Suprapubic skin (tissue), 4 donors: ENCODE measurements at regions not wholly inside any gene's neighbourhood (a gene's known extent, or its start where the extent isn't known, plus 50 kb on each side); places are given as distances from the start of the nearest gene placed in this dataset.

ENCODE experiments used
- DNase-seq, 2 donors: peaks; one replicate each; pipeline ENCODE4 v3.0.0-alpha.2; 2019; ENCODE audit warnings: low spot score in 2 of 2
- H3K27ac ChIP-seq: fragments of 200-600 bp; sonication (generic); one replicate; pipeline ENCODE4 v1.5.1; 2019
- H3K27me3 ChIP-seq: fragments of 200-600 bp; sonication (generic); one replicate; pipeline ENCODE4 v1.5.1; 2019
- H3K36me3 ChIP-seq: fragments of 200-600 bp; sonication (generic); one replicate; pipeline ENCODE4 v1.5.1; 2019
- H3K4me1 ChIP-seq: fragments of 200-600 bp; sonication (generic); one replicate; pipeline ENCODE4 v1.5.1; 2019
- H3K4me3 ChIP-seq: fragments of 200-600 bp; sonication (generic); one replicate; pipeline ENCODE4 v1.5.1; 2019; ENCODE audit warnings: mild to moderate bottlenecking
- H3K9me3 ChIP-seq: fragments of 200-600 bp; sonication (generic); one replicate; pipeline ENCODE4 v1.5.1; 2019
- CTCF ChIP-seq, 2 donors: fragments of 200-600 bp in 1 of 2; fragments of 450-650 bp in 1 of 2; sonication (generic) in 1 of 2; IDR thresholded peaks; one replicate each; pipeline ENCODE4 v1.5.1; 2016 to 2019; ENCODE audit warnings: antibody characterized with exemption in 2 of 2, mild to moderate bottlenecking in 1 of 2, moderate library complexity in 1 of 2
- EP300 ChIP-seq: sonication (generic); formaldehyde crosslinking; IDR thresholded peaks from one replicate; pipeline ENCODE4 v1.6.1; 2017; ENCODE audit warnings: antibody characterized with exemption
- POLR2A ChIP-seq, 2 donors: fragments of 450-650 bp; IDR thresholded peaks; one replicate each; pipeline ENCODE4 v1.6.1; 2017; ENCODE audit warnings: antibody characterized with exemption in 2 of 2, mild to moderate bottlenecking in 2 of 2, moderate library complexity in 2 of 2
- POLR2AphosphoS5 ChIP-seq, 3 donors: sonication (generic); formaldehyde crosslinking; IDR thresholded peaks; one replicate each; pipeline ENCODE4 v1.6.1; 2017; ENCODE audit warnings: antibody characterized with exemption in 3 of 3
- WGBS: methylation state at CpG from one replicate; pipeline ENCODE4 v1.1.5; 2018; 5-methylcytosine and 5-hydroxymethylcytosine counted together

GRCh38 chr4:152117520-152117919 lies 356.7 kb upstream of the GATB start:
- H3K36me3 ChIP-seq, result no peaks in the 10 kb centered on the region
- H3K4me3 ChIP-seq, result no peak overlapping the region
- no peak for DNase-seq
- H3K4me1 ChIP-seq, result peaks cover 5% of the 10 kb centered on the region
- TF ChIP-seq POLR2AphosphoS5 (IDR thresholded peaks at IDR 0.05), result no peak
- no peak for TF ChIP-seq CTCF (IDR thresholded peaks at IDR 0.05)
- no peak for TF ChIP-seq EP300
- TF ChIP-seq POLR2A (IDR thresholded peaks at IDR 0.05), result no peak
- H3K27ac ChIP-seq, result no peak overlapping the region
- no peaks in the 10 kb centered on the region for H3K27me3 ChIP-seq
- 67% methylated on average over 6 of the region's 6 CpGs for WGBS
- no peaks in the 10 kb centered on the region for H3K9me3 ChIP-seq

- Histone ChIP-seq H3K4me3 (no peak overlapping the region), H3K36me3 (no peaks in the 10 kb centered on the region), H3K4me1 (peaks cover 5% of the 10 kb centered on the region), H3K27ac (no peak overlapping the region), H3K27me3 (no peaks in the 10 kb centered on the region), H3K9me3 (no peaks in the 10 kb centered on the region)
- TF ChIP-seq CTCF (IDR thresholded peaks at IDR 0.05), result no peak
- TF ChIP-seq EP300, result no peak
- no peak for TF ChIP-seq POLR2A (IDR thresholded peaks at IDR 0.05)
- TF ChIP-seq POLR2AphosphoS5 (IDR thresholded peaks at IDR 0.05), result no peak
- no peak for DNase-seq
- 97% methylated on average over 3 of the region's 3 CpGs for WGBS
These were observed 356.2 kb upstream of the GATB start for GRCh38 chr4:152117054-152117453.

- H3K4me3 ChIP-seq, result no peak overlapping the region
- WGBS, result 60% methylated on average over 8 of the region's 8 CpGs
- no peak overlapping the region for H3K27ac ChIP-seq
- no peaks in the 10 kb centered on the region for H3K27me3 ChIP-seq
- no peak for DNase-seq
- peaks cover 5% of the 10 kb centered on the region for H3K4me1 ChIP-seq
- no peaks in the 10 kb centered on the region for H3K9me3 ChIP-seq
- TF ChIP-seq EP300 (no peak), POLR2AphosphoS5 (IDR thresholded peaks at IDR 0.05) (no peak), CTCF (IDR thresholded peaks at IDR 0.05) (no peak), POLR2A (IDR thresholded peaks at IDR 0.05) (no peak)
- H3K36me3 ChIP-seq, result no peaks in the 10 kb centered on the region
These were observed 355.0 kb upstream of the GATB start for GRCh38 chr4:152115794-152116193.

GRCh38 chr4:152115118-152115517 lies 354.3 kb upstream of the GATB start:
- Histone ChIP-seq H3K36me3 (no peaks in the 10 kb centered on the region), H3K27me3 (no peaks in the 10 kb centered on the region), H3K9me3 (no peaks in the 10 kb centered on the region), H3K27ac (no peak overlapping the region), H3K4me3 (no peak overlapping the region), H3K4me1 (peaks cover 5% of the 10 kb centered on the region)
- no peak for DNase-seq
- 66% methylated on average over 3 of the region's 3 CpGs for WGBS
- TF ChIP-seq POLR2AphosphoS5 (IDR thresholded peaks at IDR 0.05), result no peak
- TF ChIP-seq EP300, result no peak
- TF ChIP-seq POLR2A (IDR thresholded peaks at IDR 0.05), result no peak
- no peak for TF ChIP-seq CTCF (IDR thresholded peaks at IDR 0.05)

GRCh38 chr4:152114562-152114961 lies 353.8 kb upstream of the GATB start:
- no peak for DNase-seq
- H3K27ac ChIP-seq, result no peak overlapping the region
- no peaks in the 10 kb centered on the region for H3K9me3 ChIP-seq
- H3K27me3 ChIP-seq, result no peaks in the 10 kb centered on the region
- no peak overlapping the region for H3K4me3 ChIP-seq
- TF ChIP-seq EP300 (no peak), POLR2A (IDR thresholded peaks at IDR 0.05) (no peak), CTCF (IDR thresholded peaks at IDR 0.05) (no peak), POLR2AphosphoS5 (IDR thresholded peaks at IDR 0.05) (no peak)
- no peaks in the 10 kb centered on the region for H3K36me3 ChIP-seq
- 93% methylated on average over 3 of the region's 3 CpGs for WGBS
- H3K4me1 ChIP-seq, result peaks cover 5% of the 10 kb centered on the region
